T-helper 1 cell (primary cell): ENCODE measurements at regions not wholly inside any gene's neighbourhood (a gene's known extent, or its start where the extent isn't known, plus 50 kb on each side); places are given as distances from the start of the nearest gene placed in this dataset.

ENCODE experiments used
- DNase-seq, 5 donors: peaks; one replicate each; pipeline ENCODE4 v3.0.0-alpha.2; 2012 to 2020

DNA sequence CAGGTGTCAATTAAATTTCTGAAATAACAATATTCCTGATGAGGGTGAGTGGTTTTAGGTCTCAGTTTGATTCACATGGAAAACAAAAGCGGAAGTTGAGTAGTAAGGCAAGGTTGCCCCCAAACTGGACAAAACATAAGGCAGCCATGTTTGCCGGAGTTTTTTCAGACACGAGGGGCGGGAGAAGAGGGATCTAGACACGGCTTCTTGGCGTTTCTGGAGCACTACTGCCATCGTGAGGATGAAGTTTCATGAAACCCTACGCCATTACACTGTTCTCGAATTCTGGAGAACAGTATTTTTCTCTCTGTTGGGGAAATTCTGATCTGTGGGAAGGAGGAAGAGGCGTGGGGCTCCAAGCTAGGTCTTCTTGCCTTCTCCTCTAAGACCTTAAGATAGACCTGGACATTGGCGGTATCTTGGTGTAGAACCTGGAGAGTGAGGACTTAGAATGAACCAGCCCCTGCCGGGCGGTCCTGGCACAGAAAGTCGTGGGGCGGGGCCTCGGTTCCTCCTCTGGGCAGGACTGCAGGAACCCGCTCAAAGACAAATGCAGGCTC lies 160.3 kb downstream of the OR13H1 start:
- DNase-seq = peak in 1 of 5 donors; percentile 84

- DNase-seq = no peak
Measured at GRCh38 chrX:131709553-131709952, 165.7 kb downstream of the OR13H1 start.

GRCh38 chrX:131711478-131711867 lies 167.6 kb downstream of the OR13H1 start:
- DNase-seq = no peak

DNA sequence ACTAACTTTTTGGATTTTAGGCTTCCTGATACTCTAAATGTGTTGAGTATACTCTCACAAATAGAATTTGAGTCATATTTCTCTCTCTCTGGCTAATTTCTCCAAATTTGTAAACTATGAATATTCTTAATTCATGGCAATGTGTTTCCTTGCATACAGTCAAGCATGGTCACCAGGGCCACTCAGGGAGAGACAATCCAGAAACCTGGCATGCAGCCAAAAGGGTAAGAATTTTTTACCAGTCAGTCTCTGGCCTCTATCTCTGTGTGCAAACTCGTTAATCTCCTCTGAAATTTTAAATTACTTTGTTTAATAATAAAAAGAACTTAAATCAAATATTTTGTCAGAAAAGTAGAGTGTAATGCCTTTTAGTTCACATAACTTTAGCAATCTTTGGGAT lies 179.8 kb downstream of the OR13H1 start:
- no peak for DNase-seq

DNA sequence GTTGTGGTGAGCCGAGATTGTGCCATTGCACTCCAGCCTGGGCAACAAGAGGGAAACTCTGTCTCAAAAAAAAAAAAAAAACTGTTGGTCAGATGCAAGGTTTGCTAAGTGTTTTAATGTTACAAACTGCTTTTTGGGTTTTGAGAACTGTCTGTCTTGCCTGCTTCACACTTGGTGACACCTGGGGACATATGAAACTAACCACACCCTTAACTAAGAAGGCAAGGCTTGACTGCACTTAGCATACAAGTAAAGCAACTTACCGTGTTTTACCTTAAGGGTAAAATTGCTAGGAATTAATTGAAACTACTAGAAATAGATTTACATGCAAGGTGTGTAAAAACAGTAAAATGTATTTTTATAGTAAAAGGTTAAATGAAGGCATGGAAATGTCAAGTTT lies 180.4 kb downstream of the OR13H1 start:
- DNase-seq = no peak

DNA sequence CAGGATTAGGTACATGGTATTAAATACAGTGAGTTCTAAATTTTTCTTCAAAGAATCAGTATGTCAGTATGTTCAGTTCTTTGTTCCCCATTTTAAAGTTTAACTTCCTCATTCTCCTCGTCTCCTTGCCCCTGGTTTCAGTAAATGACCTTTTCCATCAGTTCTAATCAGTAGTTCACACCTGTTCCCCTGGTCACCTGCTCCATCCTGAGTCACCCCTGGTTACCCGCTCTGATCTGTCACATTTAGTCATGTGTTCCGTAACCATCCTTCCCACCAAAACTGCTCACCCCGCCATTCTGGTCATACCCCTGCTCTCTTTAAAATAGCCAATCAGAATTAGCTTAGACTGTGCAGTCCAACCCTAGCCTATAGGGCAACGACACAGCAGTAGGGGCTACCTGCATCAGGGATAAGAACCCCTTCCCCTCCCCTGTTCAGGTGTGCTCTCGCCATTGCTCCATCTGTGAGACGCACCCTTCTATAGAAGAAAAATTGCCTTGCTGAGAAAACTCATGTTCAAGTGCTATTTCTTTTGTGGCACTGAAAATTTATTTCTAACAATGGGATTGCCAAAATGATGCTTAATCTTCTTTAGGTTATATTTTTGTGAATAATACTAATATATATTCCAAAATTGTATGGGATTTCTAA lies 181.3 kb downstream of the OR13H1 start:
- no peak for DNase-seq

- no peak for DNase-seq
Measured at GRCh38 chrX:131727778-131728177, 183.9 kb downstream of the OR13H1 start.

GRCh38 chrX:131728295-131729145 lies 184.6 kb downstream of the OR13H1 start:
- DNase-seq = peak in 1 of 5 donors; percentile 86

DNA sequence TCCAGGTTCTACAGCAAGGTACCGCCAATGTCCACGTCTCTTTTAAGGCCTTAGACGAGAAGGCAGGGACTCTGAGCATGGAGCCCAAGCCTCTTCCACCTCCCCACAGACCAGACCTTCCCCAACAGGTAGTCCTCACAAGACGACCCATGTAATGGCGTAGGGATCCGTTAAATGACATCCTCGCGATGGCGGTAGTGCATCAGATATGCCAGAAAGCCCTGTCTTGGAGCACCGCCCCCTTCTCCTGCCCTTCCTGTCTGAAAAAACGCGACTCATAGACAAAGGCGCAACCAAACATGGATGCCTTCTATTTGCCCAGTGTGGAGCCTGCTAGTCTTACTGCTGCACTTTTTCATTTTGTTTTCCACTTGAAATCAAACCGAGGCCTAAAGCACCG lies 185.4 kb downstream of the OR13H1 start:
- peak in 1 of 5 donors; percentile 89 for DNase-seq

DNA sequence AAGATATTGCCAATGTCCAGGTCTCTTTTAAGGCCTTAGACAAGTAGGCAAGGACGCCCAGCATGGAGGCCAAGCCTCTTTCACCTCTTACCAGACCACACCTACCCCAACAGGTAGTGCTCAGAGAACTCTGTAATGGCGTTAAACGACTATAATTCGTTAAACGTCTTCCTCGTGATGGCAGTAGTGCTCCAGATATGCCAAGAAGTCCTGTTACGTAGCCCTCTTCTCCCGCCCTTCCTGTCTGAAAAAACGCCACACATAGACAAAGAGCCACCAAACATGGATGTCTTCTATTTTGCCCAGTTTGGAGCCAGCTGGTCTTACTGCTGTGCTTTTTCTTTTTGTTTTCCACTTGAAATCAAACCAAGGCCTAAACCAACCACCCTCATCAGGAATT lies 190.7 kb downstream of the OR13H1 start:
- peak in 1 of 5 donors; percentile 71 for DNase-seq

- DNase-seq = no peak
Measured at GRCh38 chrX:131735127-131735526, 191.3 kb downstream of the OR13H1 start.

DNA sequence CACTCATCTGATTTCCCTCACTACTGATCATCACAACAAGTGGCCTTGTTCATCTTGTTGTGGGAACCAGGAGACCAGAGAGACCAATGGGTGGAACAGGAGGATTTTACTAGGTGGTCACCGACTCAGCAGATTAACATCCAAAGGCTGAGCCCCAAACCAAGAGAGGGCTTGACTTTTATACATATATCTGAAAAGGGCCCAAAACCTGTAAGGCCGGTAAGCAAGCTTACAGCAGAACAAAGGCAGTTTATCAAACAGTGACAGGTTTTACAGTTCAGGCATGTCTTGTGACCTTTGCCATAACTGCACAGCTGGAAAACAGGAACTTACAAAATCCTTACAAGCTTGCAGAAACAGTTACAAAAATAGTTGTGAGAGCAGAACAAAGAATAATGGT lies 195.9 kb downstream of the OR13H1 start:
- DNase-seq = no peak

DNA sequence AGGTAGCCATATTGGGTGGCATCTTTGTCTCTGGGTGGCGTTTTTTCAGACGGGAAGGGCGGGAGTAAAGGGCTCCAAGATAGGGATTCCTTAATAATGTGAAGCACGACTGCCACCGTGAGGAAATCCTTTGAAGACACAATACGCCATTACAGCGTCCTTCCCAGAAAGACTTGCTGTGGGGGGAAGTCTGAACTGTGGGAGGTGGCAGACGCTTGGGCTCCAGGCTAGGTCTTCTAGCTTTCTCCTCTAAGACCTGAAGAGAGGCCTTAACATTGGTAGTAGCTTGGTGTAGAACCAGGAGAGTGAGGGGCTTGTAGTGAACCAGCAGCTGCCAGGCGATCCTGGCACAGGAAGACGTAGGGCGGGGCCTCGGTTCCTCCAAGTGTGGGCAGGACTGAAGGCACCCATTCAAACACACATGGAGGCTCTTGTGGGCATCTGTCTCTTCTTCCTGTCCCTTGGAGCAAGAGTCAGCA lies 197.3 kb downstream of the OR13H1 start:
- DNase-seq = peak in 1 of 5 donors; percentile 84

DNA sequence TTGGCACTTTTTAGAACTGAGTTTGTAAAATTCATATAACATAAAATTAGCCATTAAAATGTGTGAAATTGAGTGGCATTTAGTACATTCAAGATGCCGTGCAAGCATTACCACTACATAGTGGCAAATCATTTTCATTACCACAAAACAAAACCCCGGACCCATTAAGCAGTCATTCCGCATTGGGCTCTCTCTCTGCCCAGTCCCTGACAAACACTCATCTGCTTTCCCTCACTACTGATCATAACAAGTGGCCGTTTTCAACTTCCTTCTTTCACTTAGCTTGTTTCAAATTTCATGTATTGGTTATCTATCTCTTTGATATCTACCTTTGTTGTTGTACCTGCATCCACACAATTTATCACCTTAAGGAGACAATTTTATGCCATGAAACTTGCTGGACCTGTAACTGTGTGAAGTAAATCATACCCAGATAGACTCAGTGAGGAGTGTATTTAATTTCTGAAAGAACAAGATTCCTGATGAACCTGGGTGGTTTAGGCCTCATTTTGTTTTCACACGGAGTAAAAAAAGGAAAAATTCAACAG lies 202.1 kb downstream of the OR13H1 start:
- no peak for DNase-seq

DNA sequence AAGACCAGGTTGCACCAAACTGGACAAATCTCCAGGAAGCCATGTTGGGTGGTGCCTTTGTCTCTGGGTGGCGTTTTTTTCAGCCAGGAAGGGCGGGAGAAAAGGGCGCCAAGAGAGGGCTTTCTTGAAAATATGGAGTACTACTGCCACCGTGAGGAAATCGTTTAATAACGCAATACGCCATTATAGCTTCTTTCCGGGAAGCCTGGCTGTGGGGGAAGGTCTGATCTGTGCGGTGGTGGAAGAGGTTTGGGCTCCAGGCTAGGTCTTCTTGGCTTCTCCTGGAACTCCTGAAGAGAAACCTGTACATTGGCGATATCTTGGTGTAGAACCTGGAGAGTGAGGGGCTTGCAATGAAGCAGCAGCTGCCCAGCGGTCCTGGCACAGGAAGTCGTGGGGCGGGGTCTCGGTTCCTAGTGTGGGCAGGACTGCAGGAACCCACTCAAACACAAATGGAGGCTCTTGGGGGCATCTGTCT lies 202.7 kb downstream of the OR13H1 start:
- DNase-seq = peak in 1 of 5 donors; percentile 85

GRCh38 chrX:131747173-131747572 lies 203.3 kb downstream of the OR13H1 start:
- peak in 1 of 5 donors; percentile 89 for DNase-seq

- DNase-seq = peak in 1 of 5 donors; percentile 83
Measured at GRCh38 chrX:131752493-131753198, 208.8 kb downstream of the OR13H1 start.

- peak in 1 of 5 donors; percentile 79 for DNase-seq
Measured at GRCh38 chrX:131762802-131763234, 218.9 kb downstream of the OR13H1 start.

DNA sequence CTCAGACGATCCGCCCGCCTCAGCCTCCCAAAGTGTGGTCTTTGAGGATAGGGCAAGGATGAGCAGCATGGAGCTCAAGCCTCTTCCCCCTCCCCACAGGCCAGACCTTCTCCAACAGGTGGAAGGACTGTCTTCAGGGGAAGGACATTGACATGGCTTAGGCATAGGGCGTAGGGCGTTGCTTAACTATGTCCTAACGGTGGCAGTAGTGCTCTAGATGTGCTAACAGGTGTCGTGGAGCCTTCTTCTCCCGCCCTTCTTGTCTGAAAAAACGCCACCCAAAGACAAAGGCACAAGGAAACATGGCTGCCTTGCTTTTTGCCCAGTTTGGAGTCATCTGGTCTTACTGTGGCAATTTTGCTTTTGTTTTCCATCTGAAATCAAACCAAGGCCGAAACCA lies 219.8 kb downstream of the OR13H1 start:
- DNase-seq = peak in 1 of 5 donors; percentile 92

DNA sequence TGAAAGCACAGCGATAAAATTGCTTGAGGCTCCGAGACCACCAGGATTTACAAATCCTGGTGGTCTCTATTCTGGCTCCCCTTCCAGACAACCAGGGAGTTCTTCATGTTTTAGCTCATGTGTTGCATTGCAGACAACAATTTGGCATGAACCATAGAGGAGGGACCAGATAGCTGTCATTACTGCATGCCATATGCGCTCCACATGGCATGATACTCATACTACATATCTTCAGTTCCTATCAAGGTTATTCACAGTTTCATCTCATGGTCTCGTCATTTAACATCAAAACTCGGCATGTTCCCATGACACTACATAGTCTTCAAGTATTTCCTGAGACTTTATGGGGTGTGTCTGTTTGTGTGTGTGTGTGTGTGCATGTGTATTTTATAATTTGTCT lies 220.3 kb downstream of the OR13H1 start:
- peak in 1 of 5 donors; percentile 29 for DNase-seq

- DNase-seq = peak in 1 of 5 donors; percentile 85
Measured at GRCh38 chrX:131778269-131779218, 234.7 kb downstream of the OR13H1 start.
